ENCODE measurements at regions not wholly inside any gene's neighbourhood (a gene's known extent, or its start where the extent isn't known, plus 50 kb on each side); places are given as distances from the start of the nearest gene placed in this dataset.

- no peaks in the 10 kb centered on the region for H3K79me1 ChIP-seq (ENCODE audit: insufficient read depth, low read depth, low read length, poor library complexity, severe bottlenecking)
Observed at GRCh38 chr2:38207168-38207567, 131.2 kb upstream of the CYP1B1 start.

More at GRCh38 chr2:38207168-38207567, 131.2 kb upstream of the CYP1B1 start:
- Histone ChIP-seq H3K9ac (ENCODE audit: extremely low read depth, insufficient read length, low read length) (no peak overlapping the region), H4K20me1 (ENCODE audit: control insufficient read depth, insufficient read depth, insufficient read length) (no peaks in the 10 kb centered on the region), H2BK20ac (ENCODE audit: low read depth, low read length, poor library complexity, severe bottlenecking) (no peak overlapping the region), H3K4me1 (ENCODE audit: insufficient read depth, low read length) (no peaks in the 10 kb centered on the region), H3K4ac (ENCODE audit: low read depth, low read length) (no peak overlapping the region), H4K5ac (ENCODE audit: insufficient read length, low read depth, low read length) (no peak overlapping the region), H2BK12ac (ENCODE audit: insufficient read length, low read depth, low read length) (no peak overlapping the region), H2BK120ac (ENCODE audit: low read depth, low read length, poor library complexity, severe bottlenecking) (no peak overlapping the region), H4K8ac (replicated peaks; ENCODE audit: insufficient read length, low read depth, low read length) (no peak overlapping the region), H2BK5ac (ENCODE audit: insufficient read length, low read length) (no peak overlapping the region), H3K23ac (ENCODE audit: insufficient read length, low read depth, low read length) (no peak overlapping the region), H3K79me2 (ENCODE audit: insufficient read depth, low read length) (no peaks in the 10 kb centered on the region), H2AFZ (ENCODE audit: low read length) (no peak overlapping the region), H3K18ac (ENCODE audit: insufficient read length, low read depth, low read length) (no peak overlapping the region), H3K9me3 (ENCODE audit: control insufficient read depth, low read depth, low read length) (no peaks in the 10 kb centered on the region), H3K56ac (ENCODE audit: insufficient read length, low read depth, low read length) (no peak overlapping the region), H2AK5ac (ENCODE audit: insufficient read length, low read length) (no peak overlapping the region), H3K14ac (ENCODE audit: insufficient read depth, low read length) (no peak overlapping the region), H3K23me2 (ENCODE audit: insufficient read length, low read depth, low read length, poor library complexity, severe bottlenecking) (no peaks in the 10 kb centered on the region), H3K27ac (ENCODE audit: insufficient read length, low read depth, low read length) (no peak overlapping the region), H3K27me3 (ENCODE audit: insufficient read depth, low read length) (no peaks in the 10 kb centered on the region), H3T11ph (ENCODE audit: low read length) (no peak overlapping the region), H4K91ac (ENCODE audit: insufficient read length, low read depth, low read length) (no peak overlapping the region), H3K4me2 (ENCODE audit: insufficient read depth, insufficient read length, low read length) (no peak overlapping the region), H2BK15ac (ENCODE audit: low read depth, low read length) (no peak overlapping the region)
- Mint-ChIP-seq H3K9me3 (peaks cover 4% of the 10 kb centered on the region in 2 experiments; a peak in 4 of 5 replicates), H3K27me3 (ENCODE audit: low read depth) (peaks cover 2% of the 10 kb centered on the region; the same call in 1 of the 2 replicates), H3K4me1 (peaks cover 16 to 18% of the 10 kb centered on the region in 2 experiments), H3K27ac (no peak overlapping the region), H3K36me3 (ENCODE audit: insufficient read depth in 1 of 3, low read depth in 3 of 3) (peaks cover 0 to 5% (median 0%) of the 10 kb centered on the region in 3 experiments; a peak in 1 of 7 replicates), H3K4me3 (no peak overlapping the region)
- TF ChIP-seq CTCF (conservative IDR thresholded peaks at IDR 0.05): no peak
- no peak for DNase-seq
- WGBS (ENCODE audit: extremely low coverage, insufficient read length, low lambda C conversion rate): no CpG with 5 or more reads among the region's 1 CpG
